HCT116 (cell line): ENCODE measurements at regions not wholly inside any gene's neighbourhood (a gene's known extent, or its start where the extent isn't known, plus 50 kb on each side); places are given as distances from the start of the nearest gene placed in this dataset.

Experiments
- ATAC-seq: fragments of 200-7000 bp; cut with Tn5 transposase; 2 replicates; pipeline ENCODE4 v1.9.1; 2020; ENCODE audit warnings: mild to moderate bottlenecking, moderate library complexity
- BruUV-seq: library from RNA; stranded (reverse); fragments of 400-500 nt; replicated peaks from 2 replicates; lab custom pipeline; 2021; lab: Mats Ljungman, UMichigan
- CTCF ChIA-PET: fragments of 300-600 bp; sonication (Branson Sonifier 250); formaldehyde crosslinking; loops from one replicate; lab custom pipeline; 2021; ENCODE audit warnings: antibody characterized with exemption; lab: Charles Lee
- POLR2A ChIA-PET: fragments of 300-600, 350-600 bp; sonication (Branson Sonifier 250); formaldehyde crosslinking; loops from one replicate; lab custom pipeline; 2021; ENCODE audit warnings: antibody characterized with exemption; lab: Charles Lee
- RAD21 ChIA-PET, 2 experiments: fragments of 300-600 bp; sonication (Branson Sonifier 250); formaldehyde crosslinking; loops; one replicate each; lab custom pipeline; 2023; ENCODE audit warnings: low total read pairs in 2 of 2; ENCODE audit not compliant: uncharacterized antibody in 2 of 2, unreplicated experiment in 2 of 2, low non-redundant PET in 1 of 2; lab: Charles Lee
- DNase-seq: peaks from one replicate; pipeline ENCODE4 v3.0.0-alpha.2; 2010; ENCODE audit warnings: low read depth, low spot score
- H2AFZ ChIP-seq: fragments of 200-600 bp; shearing (Covaris generic), sonication (generic); 2 replicates; pipeline ENCODE4 v1.6.1; 2017; ENCODE audit warnings: low read depth, mixed run types, mixed read lengths, antibody characterized with exemption, low read length; ENCODE audit not compliant: poor library complexity, severe bottlenecking
- H3K27ac ChIP-seq: 2 replicates; pipeline ENCODE4 v1.5.1; 2012; ENCODE audit warnings: low read depth, low read length
- H3K27me3 ChIP-seq: fragments of 200-600 bp; sonication (generic); 2 replicates; pipeline ENCODE4 v1.6.1; 2016; ENCODE audit warnings: mixed run types, low read length, mixed read lengths; ENCODE audit not compliant: insufficient read depth
- H3K36me3 ChIP-seq, 2 experiments: fragments of 200-500 bp in 1 of 2; fragments of 200-600 bp in 1 of 2; sonication (Bioruptor generic) in 1 of 2; sonication (generic) in 1 of 2; 2 replicates each; pipeline versions ENCODE4 v1.5.1 to v1.6.1; 2014 to 2016; ENCODE audit warnings: low read length in 2 of 2, inconsistent platforms in 1 of 2, mixed read lengths in 1 of 2, mixed run types in 1 of 2; ENCODE audit not compliant: insufficient read depth in 2 of 2, control insufficient read depth in 1 of 2
- H3K4me1 ChIP-seq, 2 experiments: fragments of 200-600 bp in 1 of 2; sonication (generic) in 1 of 2; 2 replicates each; pipeline versions ENCODE4 v1.5.1 to v1.6.1; 2012 to 2017; ENCODE audit warnings: low read length in 2 of 2, inconsistent platforms in 1 of 2, mild to moderate bottlenecking in 1 of 2, mixed read lengths in 1 of 2, mixed run types in 1 of 2, moderate library complexity in 1 of 2; ENCODE audit not compliant: insufficient read depth in 2 of 2, control insufficient read depth in 1 of 2
- H3K4me2 ChIP-seq: fragments of 200-600 bp; sonication (generic); 2 replicates; pipeline ENCODE4 v1.6.1; 2017; ENCODE audit warnings: mixed run types, low read length, mixed read lengths
- H3K4me3 ChIP-seq, 2 experiments: fragments of 200-600 bp in 1 of 2; sonication (generic) in 1 of 2; replicated peaks in 1 of 2; 2 replicates each; pipeline ENCODE4 v1.5.1; 2011 to 2016; ENCODE audit warnings: low read length in 2 of 2, control low read depth in 1 of 2, low read depth in 1 of 2, mild to moderate bottlenecking in 1 of 2, mixed read lengths in 1 of 2, mixed run types in 1 of 2
- H3K79me2 ChIP-seq: fragments of 200-600 bp; sonication (generic); 2 replicates; pipeline ENCODE4 v1.6.1; 2017; ENCODE audit warnings: mild to moderate bottlenecking, mixed run types, low read length, moderate library complexity, mixed read lengths; ENCODE audit not compliant: insufficient read depth
- H3K9ac ChIP-seq: fragments of 200-600 bp; sonication (generic); 2 replicates; pipeline ENCODE4 v1.6.1; 2016; ENCODE audit warnings: low read length, mixed read lengths
- H3K9me2 ChIP-seq: fragments of 200-600 bp; sonication (generic), shearing (Covaris generic); 2 replicates; pipeline ENCODE4 v1.6.1; 2017; ENCODE audit warnings: mixed run types, mild to moderate bottlenecking, moderate library complexity; ENCODE audit not compliant: insufficient read depth
- H3K9me3 ChIP-seq, 2 experiments: fragments of 200-500 bp in 1 of 2; fragments of 200-600 bp in 1 of 2; sonication (Bioruptor generic) in 1 of 2; sonication (generic) in 1 of 2; 2 replicates each; pipeline ENCODE4 v1.6.1; 2014 to 2017; ENCODE audit warnings: low read length in 2 of 2, mixed read lengths in 2 of 2, inconsistent platforms in 1 of 2, low read depth in 1 of 2, mild to moderate bottlenecking in 1 of 2, mixed run types in 1 of 2, moderate library complexity in 1 of 2; ENCODE audit not compliant: control insufficient read depth in 1 of 2, insufficient read depth in 1 of 2
- H4K20me1 ChIP-seq: fragments of 200-600 bp; sonication (generic), shearing (Covaris generic); 2 replicates; pipeline ENCODE4 v1.6.1; 2017; ENCODE audit warnings: mixed run types, mild to moderate bottlenecking, moderate library complexity; ENCODE audit not compliant: insufficient read depth
- CEBPB ChIP-seq: IDR thresholded peaks from 2 replicates; pipeline ENCODE4 v1.6.1; 2012; ENCODE audit warnings: low read depth
- EGR1 ChIP-seq: IDR thresholded peaks from 2 replicates; pipeline ENCODE4 v1.6.1; 2012; ENCODE audit warnings: low read depth
- ELF1 ChIP-seq: IDR thresholded peaks from 2 replicates; pipeline ENCODE4 v1.6.1; 2012; ENCODE audit warnings: low read depth, borderline replicate concordance
- FOSL1 ChIP-seq: IDR thresholded peaks from 2 replicates; pipeline ENCODE4 v1.6.1; 2012; ENCODE audit warnings: low read depth
- POLR2A ChIP-seq: IDR thresholded peaks from 2 replicates; pipeline ENCODE4 v1.7.0; 2011; ENCODE audit warnings: borderline replicate concordance; ENCODE audit not compliant: insufficient read depth, insufficient read length; ENCODE audit errors: extremely low read depth
- POLR2AphosphoS5 ChIP-seq: IDR thresholded peaks from 2 replicates; pipeline ENCODE4 v1.6.1; 2011; ENCODE audit warnings: mild to moderate bottlenecking, low read depth, low read length, moderate library complexity
- RAD21 ChIP-seq: IDR thresholded peaks from 2 replicates; pipeline ENCODE4 v1.6.1; 2012; ENCODE audit warnings: low read depth, mild to moderate bottlenecking
- SIN3A ChIP-seq: IDR thresholded peaks from 2 replicates; pipeline ENCODE4 v1.6.1; 2012; ENCODE audit warnings: low read depth
- SP1 ChIP-seq: IDR thresholded peaks from 2 replicates; pipeline ENCODE4 v1.6.1; 2012; ENCODE audit warnings: low read depth
- SRF ChIP-seq: IDR thresholded peaks from 2 replicates; pipeline ENCODE4 v1.6.1; 2012; ENCODE audit warnings: low read depth
- TCF7L2 ChIP-seq: IDR thresholded peaks from 2 replicates; pipeline ENCODE4 v1.7.0; 2011; ENCODE audit warnings: borderline replicate concordance, inconsistent platforms; ENCODE audit not compliant: insufficient read depth, insufficient read length; ENCODE audit errors: extremely low read depth
- ZFX ChIP-seq: fragments of 450-650 bp; IDR thresholded peaks from 2 replicates; pipeline ENCODE4 v1.6.1; 2017
- intact Hi-C: fragments of 100-400 bp; cut with micrococcal nuclease; formaldehyde crosslinking; loops from 2 replicates; pipeline ENCODE4 v1.10.0; 2022
- TF ChIP-seq, protein P1 (sequence below), 3 experiments: fragments of 200-600 bp in 1 of 3; sonication (generic) in 1 of 3; IDR thresholded peaks in 2 of 3; conservative IDR thresholded peaks in 1 of 3; 2 replicates each; pipeline ENCODE4 v1.5.1; 2012 to 2017; ENCODE audit warnings: low read depth in 2 of 3, low read length in 2 of 3, antibody characterized with exemption in 1 of 3, borderline replicate concordance in 1 of 3, control low read depth in 1 of 3, mild to moderate bottlenecking in 1 of 3, mixed read lengths in 1 of 3, mixed run types in 1 of 3, moderate library complexity in 1 of 3; ENCODE audit not compliant: insufficient read depth in 1 of 3
- TF ChIP-seq, protein P2 (sequence below): IDR thresholded peaks from 2 replicates; pipeline ENCODE4 v1.6.1; 2011; ENCODE audit warnings: mild to moderate bottlenecking, low read length, moderate library complexity; ENCODE audit not compliant: insufficient replicate concordance; ENCODE audit errors: extremely low read depth
- TF ChIP-seq, protein P3 (sequence below): IDR thresholded peaks from 2 replicates; pipeline ENCODE4 v1.6.1; 2012; ENCODE audit warnings: low read depth
- TF ChIP-seq, protein P4 (sequence below): IDR thresholded peaks from 2 replicates; pipeline ENCODE4 v1.6.1; 2012
- TF ChIP-seq, protein P5 (sequence below): IDR thresholded peaks from 2 replicates; pipeline ENCODE4 v1.6.1; 2012

DNA sequence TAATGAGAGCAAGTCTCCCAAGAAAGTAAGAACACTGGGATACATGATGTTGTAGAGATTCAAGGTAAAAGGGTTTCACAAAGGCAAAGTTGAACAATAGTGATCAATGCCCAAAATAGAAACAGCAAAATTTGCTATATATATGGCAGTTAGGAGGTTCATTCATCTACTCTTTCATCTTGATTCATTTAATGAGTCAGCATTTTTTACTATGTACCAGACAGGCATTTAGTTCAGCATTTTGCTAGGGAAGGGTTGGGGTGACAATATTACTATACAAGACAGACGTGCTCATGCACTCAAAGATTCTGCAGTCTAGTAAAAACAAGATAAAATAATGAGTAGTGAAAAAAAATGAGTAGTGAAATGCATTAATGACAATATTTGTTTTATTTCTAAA is 264.9 kb upstream of the LMO3 start:
- no peaks in the 10 kb centered on the region for H3K9me3 ChIP-seq
- RAD21 ChIA-PET: no interaction called here
- DNase-seq: no peak
- no peaks in the 10 kb centered on the region for H3K27me3 ChIP-seq
- H2AFZ ChIP-seq: no peak overlapping the region
- BruUV-seq: no TSS peak
- H3K36me3 ChIP-seq: no peaks in the 10 kb centered on the region
- ATAC-seq: no peak
- no peak overlapping the region for H3K4me3 ChIP-seq
- CTCF ChIA-PET: no interaction called here
- no peak overlapping the region for H3K4me2 ChIP-seq
- no peaks in the 10 kb centered on the region for H4K20me1 ChIP-seq
- H3K79me2 ChIP-seq: no peaks in the 10 kb centered on the region
- no peak overlapping the region for H3K9ac ChIP-seq
- H3K4me1 ChIP-seq: no peaks in the 10 kb centered on the region
- POLR2A ChIA-PET: no interaction called here
- no peak for TF ChIP-seq CEBPB
- no peak for TF ChIP-seq ELF1
- TF ChIP-seq ZFX: no peak
- no peak for TF ChIP-seq SIN3A
- no peak for TF ChIP-seq FOSL1
- no peak for TF ChIP-seq POLR2A
- TF ChIP-seq, protein P1, sequence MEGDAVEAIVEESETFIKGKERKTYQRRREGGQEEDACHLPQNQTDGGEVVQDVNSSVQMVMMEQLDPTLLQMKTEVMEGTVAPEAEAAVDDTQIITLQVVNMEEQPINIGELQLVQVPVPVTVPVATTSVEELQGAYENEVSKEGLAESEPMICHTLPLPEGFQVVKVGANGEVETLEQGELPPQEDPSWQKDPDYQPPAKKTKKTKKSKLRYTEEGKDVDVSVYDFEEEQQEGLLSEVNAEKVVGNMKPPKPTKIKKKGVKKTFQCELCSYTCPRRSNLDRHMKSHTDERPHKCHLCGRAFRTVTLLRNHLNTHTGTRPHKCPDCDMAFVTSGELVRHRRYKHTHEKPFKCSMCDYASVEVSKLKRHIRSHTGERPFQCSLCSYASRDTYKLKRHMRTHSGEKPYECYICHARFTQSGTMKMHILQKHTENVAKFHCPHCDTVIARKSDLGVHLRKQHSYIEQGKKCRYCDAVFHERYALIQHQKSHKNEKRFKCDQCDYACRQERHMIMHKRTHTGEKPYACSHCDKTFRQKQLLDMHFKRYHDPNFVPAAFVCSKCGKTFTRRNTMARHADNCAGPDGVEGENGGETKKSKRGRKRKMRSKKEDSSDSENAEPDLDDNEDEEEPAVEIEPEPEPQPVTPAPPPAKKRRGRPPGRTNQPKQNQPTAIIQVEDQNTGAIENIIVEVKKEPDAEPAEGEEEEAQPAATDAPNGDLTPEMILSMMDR (IDR thresholded peaks at IDR 0.05 in 2 of 3, conservative IDR thresholded peaks at IDR 0.05 in 1 of 3; ENCODE audit: borderline replicate concordance in 1 of 3, insufficient read depth in 1 of 3, low read depth in 2 of 3, low read length in 2 of 3): no peak
- TF ChIP-seq EGR1: no peak
- TF ChIP-seq, protein P2, sequence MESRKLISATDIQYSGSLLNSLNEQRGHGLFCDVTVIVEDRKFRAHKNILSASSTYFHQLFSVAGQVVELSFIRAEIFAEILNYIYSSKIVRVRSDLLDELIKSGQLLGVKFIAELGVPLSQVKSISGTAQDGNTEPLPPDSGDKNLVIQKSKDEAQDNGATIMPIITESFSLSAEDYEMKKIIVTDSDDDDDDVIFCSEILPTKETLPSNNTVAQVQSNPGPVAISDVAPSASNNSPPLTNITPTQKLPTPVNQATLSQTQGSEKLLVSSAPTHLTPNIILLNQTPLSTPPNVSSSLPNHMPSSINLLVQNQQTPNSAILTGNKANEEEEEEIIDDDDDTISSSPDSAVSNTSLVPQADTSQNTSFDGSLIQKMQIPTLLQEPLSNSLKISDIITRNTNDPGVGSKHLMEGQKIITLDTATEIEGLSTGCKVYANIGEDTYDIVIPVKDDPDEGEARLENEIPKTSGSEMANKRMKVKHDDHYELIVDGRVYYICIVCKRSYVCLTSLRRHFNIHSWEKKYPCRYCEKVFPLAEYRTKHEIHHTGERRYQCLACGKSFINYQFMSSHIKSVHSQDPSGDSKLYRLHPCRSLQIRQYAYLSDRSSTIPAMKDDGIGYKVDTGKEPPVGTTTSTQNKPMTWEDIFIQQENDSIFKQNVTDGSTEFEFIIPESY: no peak
- no peak for TF ChIP-seq SRF
- no peak for TF ChIP-seq RAD21
- TF ChIP-seq TCF7L2: no peak
- TF ChIP-seq, protein P3, sequence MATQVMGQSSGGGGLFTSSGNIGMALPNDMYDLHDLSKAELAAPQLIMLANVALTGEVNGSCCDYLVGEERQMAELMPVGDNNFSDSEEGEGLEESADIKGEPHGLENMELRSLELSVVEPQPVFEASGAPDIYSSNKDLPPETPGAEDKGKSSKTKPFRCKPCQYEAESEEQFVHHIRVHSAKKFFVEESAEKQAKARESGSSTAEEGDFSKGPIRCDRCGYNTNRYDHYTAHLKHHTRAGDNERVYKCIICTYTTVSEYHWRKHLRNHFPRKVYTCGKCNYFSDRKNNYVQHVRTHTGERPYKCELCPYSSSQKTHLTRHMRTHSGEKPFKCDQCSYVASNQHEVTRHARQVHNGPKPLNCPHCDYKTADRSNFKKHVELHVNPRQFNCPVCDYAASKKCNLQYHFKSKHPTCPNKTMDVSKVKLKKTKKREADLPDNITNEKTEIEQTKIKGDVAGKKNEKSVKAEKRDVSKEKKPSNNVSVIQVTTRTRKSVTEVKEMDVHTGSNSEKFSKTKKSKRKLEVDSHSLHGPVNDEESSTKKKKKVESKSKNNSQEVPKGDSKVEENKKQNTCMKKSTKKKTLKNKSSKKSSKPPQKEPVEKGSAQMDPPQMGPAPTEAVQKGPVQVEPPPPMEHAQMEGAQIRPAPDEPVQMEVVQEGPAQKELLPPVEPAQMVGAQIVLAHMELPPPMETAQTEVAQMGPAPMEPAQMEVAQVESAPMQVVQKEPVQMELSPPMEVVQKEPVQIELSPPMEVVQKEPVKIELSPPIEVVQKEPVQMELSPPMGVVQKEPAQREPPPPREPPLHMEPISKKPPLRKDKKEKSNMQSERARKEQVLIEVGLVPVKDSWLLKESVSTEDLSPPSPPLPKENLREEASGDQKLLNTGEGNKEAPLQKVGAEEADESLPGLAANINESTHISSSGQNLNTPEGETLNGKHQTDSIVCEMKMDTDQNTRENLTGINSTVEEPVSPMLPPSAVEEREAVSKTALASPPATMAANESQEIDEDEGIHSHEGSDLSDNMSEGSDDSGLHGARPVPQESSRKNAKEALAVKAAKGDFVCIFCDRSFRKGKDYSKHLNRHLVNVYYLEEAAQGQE: no peak
- TF ChIP-seq, protein P4, sequence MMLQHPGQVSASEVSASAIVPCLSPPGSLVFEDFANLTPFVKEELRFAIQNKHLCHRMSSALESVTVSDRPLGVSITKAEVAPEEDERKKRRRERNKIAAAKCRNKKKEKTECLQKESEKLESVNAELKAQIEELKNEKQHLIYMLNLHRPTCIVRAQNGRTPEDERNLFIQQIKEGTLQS: no peak
- TF ChIP-seq, protein P5, sequence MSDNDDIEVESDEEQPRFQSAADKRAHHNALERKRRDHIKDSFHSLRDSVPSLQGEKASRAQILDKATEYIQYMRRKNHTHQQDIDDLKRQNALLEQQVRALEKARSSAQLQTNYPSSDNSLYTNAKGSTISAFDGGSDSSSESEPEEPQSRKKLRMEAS: no peak
- TF ChIP-seq POLR2AphosphoS5: no peak
- TF ChIP-seq SP1: no peak
- no peak overlapping the region for H3K27ac ChIP-seq
- H3K9me2 ChIP-seq: no peaks in the 10 kb centered on the region
- intact Hi-C loops: no loop called here
